Panc1 (cell line): ENCODE measurements at regions not wholly inside any gene's neighbourhood (a gene's known extent, or its start where the extent isn't known, plus 50 kb on each side); places are given as distances from the start of the nearest gene placed in this dataset.

Experiments
- CTCF ChIP-seq: fragments of 450-650 bp; IDR thresholded peaks from 2 replicates; pipeline ENCODE4 v1.5.1; 2017; ENCODE audit warnings: mild to moderate bottlenecking
- POLR2AphosphoS5 ChIP-seq: IDR thresholded peaks from 2 replicates; pipeline ENCODE4 v1.6.1; 2012; ENCODE audit warnings: mild to moderate bottlenecking, low read depth, low read length, moderate library complexity
- REST ChIP-seq, 2 experiments: IDR thresholded peaks; 2 replicates each; pipeline ENCODE4 v1.6.1; 2011 to 2012; ENCODE audit warnings: low read depth in 2 of 2, control low read depth in 1 of 2, low read length in 1 of 2, mild to moderate bottlenecking in 1 of 2, moderate library complexity in 1 of 2; ENCODE audit not compliant: insufficient read depth in 1 of 2
- SIN3A ChIP-seq: IDR thresholded peaks from 2 replicates; pipeline ENCODE4 v1.6.1; 2012; ENCODE audit warnings: low read depth, mild to moderate bottlenecking, low read length, moderate library complexity, borderline replicate concordance; ENCODE audit not compliant: insufficient read depth

DNA sequence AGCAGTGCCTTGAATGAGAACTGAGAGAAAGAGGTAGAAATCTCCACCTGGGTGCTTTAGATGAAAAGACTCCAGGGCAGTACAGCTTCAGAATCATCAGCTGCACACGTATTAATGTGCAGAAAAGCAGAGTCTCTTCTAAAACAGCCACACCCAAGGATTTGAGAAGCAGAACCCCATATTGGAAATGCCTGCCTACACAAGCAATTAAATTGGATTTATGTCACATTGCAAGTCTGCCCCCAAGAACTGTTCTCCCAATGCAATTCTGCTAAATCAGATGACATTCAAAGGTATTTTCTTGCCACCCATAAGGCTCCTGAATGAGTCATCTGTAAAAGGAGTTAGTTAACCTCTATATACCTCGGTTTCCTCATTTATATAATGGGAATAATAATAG, 326.0 kb upstream of the C16orf82 start:
- TF ChIP-seq CTCF, result no peak
- no peak for TF ChIP-seq POLR2AphosphoS5
- TF ChIP-seq SIN3A, result no peak
- no peak for TF ChIP-seq REST (IDR thresholded peaks at IDR 0.05; ENCODE audit: insufficient read depth in 1 of 2, low read depth in 2 of 2, low read length in 1 of 2)
